NCI-H446 (cell line): ENCODE measurements at regions not wholly inside any gene's neighbourhood (a gene's known extent, or its start where the extent isn't known, plus 50 kb on each side); places are given as distances from the start of the nearest gene placed in this dataset.
"Not testable (repeated sequence)": the region's sequence is repeated elsewhere in the genome, so short reads cannot be mapped to it uniquely, and the experiment has no call there.

ENCODE experiments used
- DNase-seq, 2 experiments: peaks; one replicate each; lab custom pipeline; 2025; lab: John Stamatoyannopoulos, UW

- no peak for DNase-seq
These were observed 125.1 kb upstream of the KCTD7 start for GRCh38 chr7:66503551-66504031.

- DNase-seq, result no peak
These were observed 124.5 kb upstream of the KCTD7 start for GRCh38 chr7:66504131-66504530.

GRCh38 chr7:66505009-66505408 is 123.7 kb upstream of the KCTD7 start:
- no peak for DNase-seq

GRCh38 chr7:66505531-66506451 is 122.9 kb upstream of the KCTD7 start:
- DNase-seq, result no peak

- not testable (repeated sequence) for DNase-seq
These were observed 122.0 kb upstream of the KCTD7 start for GRCh38 chr7:66506703-66507102.

GRCh38 chr7:66507764-66508296 is 120.9 kb upstream of the KCTD7 start:
- DNase-seq, result no peak

GRCh38 chr7:66508431-66508830 is 120.2 kb upstream of the KCTD7 start:
- DNase-seq, result no peak

GRCh38 chr7:66514050-66514449 is 114.6 kb upstream of the KCTD7 start:
- DNase-seq, result no peak

- DNase-seq, result no peak
These were observed 111.3 kb upstream of the KCTD7 start for GRCh38 chr7:66517212-66517909.

- no peak for DNase-seq
These were observed 110.5 kb upstream of the KCTD7 start for GRCh38 chr7:66518151-66518691.

- no peak for DNase-seq
These were observed 107.0 kb upstream of the KCTD7 start for GRCh38 chr7:66521675-66522074.

- DNase-seq, result no peak
These were observed 106.2 kb upstream of the KCTD7 start for GRCh38 chr7:66522518-66522917.

- no peak for DNase-seq
These were observed 105.3 kb upstream of the KCTD7 start for GRCh38 chr7:66523409-66523808.

GRCh38 chr7:66524738-66525137 is 103.9 kb upstream of the KCTD7 start:
- DNase-seq, result no peak

GRCh38 chr7:66526782-66527181 is 101.9 kb upstream of the KCTD7 start:
- DNase-seq, result not testable (repeated sequence)

GRCh38 chr7:66528652-66529051 is 100.0 kb upstream of the KCTD7 start:
- DNase-seq, result no peak

GRCh38 chr7:66529883-66530610 is 98.6 kb upstream of the KCTD7 start:
- no peak for DNase-seq

- DNase-seq, result no peak
These were observed 93.0 kb upstream of the KCTD7 start for GRCh38 chr7:66535414-66536329.

- DNase-seq, result no peak
These were observed 91.3 kb upstream of the KCTD7 start for GRCh38 chr7:66537380-66537779.

- DNase-seq, result no peak
These were observed 90.8 kb upstream of the KCTD7 start for GRCh38 chr7:66537876-66538275.

GRCh38 chr7:66539264-66539623 is 89.4 kb upstream of the KCTD7 start:
- DNase-seq, result no peak
